22Rv1 (cell line): ENCODE measurements at regions not wholly inside any gene's neighbourhood (a gene's known extent, or its start where the extent isn't known, plus 50 kb on each side); places are given as distances from the start of the nearest gene placed in this dataset.

ENCODE experiments used
- H3K27ac ChIP-seq: fragments of 450-650 bp; 2 replicates; pipeline ENCODE4 v1.5.1; 2017
- ZFX ChIP-seq: fragments of 450-650 bp; IDR thresholded peaks from 2 replicates; pipeline ENCODE4 v1.6.1; 2017; ENCODE audit warnings: antibody characterized with exemption, borderline replicate concordance
- TF ChIP-seq, protein P1 (sequence below): fragments of 450-650 bp; IDR thresholded peaks from 2 replicates; pipeline ENCODE4 v1.5.1; 2017; ENCODE audit warnings: mild to moderate bottlenecking

GRCh38 chr3:159151130-159151529, 349.3 kb downstream of the MFSD1 start:
- no peak overlapping the region for H3K27ac ChIP-seq
- TF ChIP-seq, protein P1, sequence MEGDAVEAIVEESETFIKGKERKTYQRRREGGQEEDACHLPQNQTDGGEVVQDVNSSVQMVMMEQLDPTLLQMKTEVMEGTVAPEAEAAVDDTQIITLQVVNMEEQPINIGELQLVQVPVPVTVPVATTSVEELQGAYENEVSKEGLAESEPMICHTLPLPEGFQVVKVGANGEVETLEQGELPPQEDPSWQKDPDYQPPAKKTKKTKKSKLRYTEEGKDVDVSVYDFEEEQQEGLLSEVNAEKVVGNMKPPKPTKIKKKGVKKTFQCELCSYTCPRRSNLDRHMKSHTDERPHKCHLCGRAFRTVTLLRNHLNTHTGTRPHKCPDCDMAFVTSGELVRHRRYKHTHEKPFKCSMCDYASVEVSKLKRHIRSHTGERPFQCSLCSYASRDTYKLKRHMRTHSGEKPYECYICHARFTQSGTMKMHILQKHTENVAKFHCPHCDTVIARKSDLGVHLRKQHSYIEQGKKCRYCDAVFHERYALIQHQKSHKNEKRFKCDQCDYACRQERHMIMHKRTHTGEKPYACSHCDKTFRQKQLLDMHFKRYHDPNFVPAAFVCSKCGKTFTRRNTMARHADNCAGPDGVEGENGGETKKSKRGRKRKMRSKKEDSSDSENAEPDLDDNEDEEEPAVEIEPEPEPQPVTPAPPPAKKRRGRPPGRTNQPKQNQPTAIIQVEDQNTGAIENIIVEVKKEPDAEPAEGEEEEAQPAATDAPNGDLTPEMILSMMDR, result no peak
- no peak for TF ChIP-seq ZFX

DNA sequence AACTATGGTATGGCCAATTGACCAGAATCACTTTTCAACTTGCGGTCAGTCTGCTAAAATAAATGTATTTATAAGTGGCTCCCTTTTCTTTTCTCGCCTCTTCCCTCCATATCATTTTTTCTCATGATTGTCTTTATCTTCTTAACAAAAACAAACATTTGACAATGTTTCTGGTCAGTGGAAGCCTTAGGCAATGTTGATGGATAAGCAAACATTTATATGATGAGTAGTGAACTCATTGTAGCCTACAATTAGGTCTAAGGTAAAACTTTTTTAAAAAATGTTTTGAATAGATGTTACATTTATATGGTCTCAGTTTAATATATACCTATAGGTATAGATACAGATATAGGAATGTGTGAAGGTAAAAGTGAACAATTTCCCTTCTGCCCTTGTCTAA, 355.4 kb downstream of the MFSD1 start:
- TF ChIP-seq, protein P1, result no peak
- TF ChIP-seq ZFX, result no peak
- no peak overlapping the region for H3K27ac ChIP-seq

DNA sequence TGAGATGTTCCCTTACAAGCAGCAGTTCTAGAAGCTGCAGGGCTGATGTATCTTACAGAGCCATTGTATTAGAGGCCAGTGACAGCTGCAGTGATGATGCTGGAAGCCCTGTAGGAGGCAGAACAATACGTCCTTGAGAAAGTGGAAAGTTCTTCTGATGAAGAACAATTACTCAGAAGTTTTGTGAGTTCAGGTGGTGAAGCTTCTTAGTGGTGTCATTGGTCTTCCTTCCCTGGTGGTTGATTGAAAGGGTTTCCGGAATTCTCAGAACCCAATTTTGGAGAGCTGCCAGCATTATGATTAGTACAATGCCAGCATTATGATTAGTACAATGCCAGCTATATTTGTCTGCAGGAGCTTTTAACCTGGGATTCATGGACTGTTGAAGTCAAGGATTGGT, 356.4 kb downstream of the MFSD1 start:
- TF ChIP-seq ZFX, result no peak
- TF ChIP-seq, protein P1, result no peak
- H3K27ac ChIP-seq, result no peak overlapping the region

- TF ChIP-seq, protein P1, result no peak
- no peak for TF ChIP-seq ZFX
These were observed 356.9 kb downstream of the MFSD1 start for GRCh38 chr3:159158801-159159200.

GRCh38 chr3:159159546-159159945, 357.7 kb downstream of the MFSD1 start:
- H3K27ac ChIP-seq, result no peak overlapping the region
- TF ChIP-seq, protein P1, result no peak
- no peak for TF ChIP-seq ZFX

More at GRCh38 chr3:159158801-159159200, 356.9 kb downstream of the MFSD1 start:
- no peak overlapping the region for H3K27ac ChIP-seq

DNA sequence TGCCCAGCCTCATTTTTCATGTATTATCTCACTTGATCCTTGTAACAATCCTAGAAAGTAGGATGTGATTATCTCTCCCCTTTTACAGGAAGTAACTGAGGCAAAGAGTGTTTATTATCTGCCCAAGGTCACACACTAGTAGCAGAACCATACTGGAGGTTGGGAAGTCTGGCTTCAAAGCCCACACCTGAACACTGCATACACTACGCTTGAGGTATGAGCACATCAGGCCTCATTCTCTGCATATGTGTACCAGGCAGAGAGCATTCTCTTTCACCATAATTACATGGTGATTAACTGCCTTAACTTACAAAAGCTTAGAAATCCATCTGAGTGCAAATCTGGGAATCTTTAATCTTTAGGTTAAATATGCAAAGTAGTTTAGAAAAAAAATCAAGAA, 361.8 kb downstream of the MFSD1 start:
- H3K27ac ChIP-seq, result no peak overlapping the region
- TF ChIP-seq, protein P1, result no peak
- TF ChIP-seq ZFX, result no peak

GRCh38 chr3:159165961-159166360, 364.1 kb downstream of the MFSD1 start:
- H3K27ac ChIP-seq, result no peak overlapping the region
- TF ChIP-seq ZFX, result no peak
- TF ChIP-seq, protein P1, result no peak
